ENCODE measurements at regions not wholly inside any gene's neighbourhood (a gene's known extent, or its start where the extent isn't known, plus 50 kb on each side); places are given as distances from the start of the nearest gene placed in this dataset.

GRCh38 chr9:89949111-89949510, 344.3 kb downstream of the GADD45G start (continued):
- TF ChIP-seq ZNF217 (IDR thresholded peaks at IDR 0.05) = no peak
- TF ChIP-seq STAT3 (IDR thresholded peaks at IDR 0.05; ENCODE audit: low read depth, low read length) = no peak
- TF ChIP-seq POLR2AphosphoS5 (IDR thresholded peaks at IDR 0.05; ENCODE audit: low read length) = no peak
- TF ChIP-seq TAF1 (IDR thresholded peaks at IDR 0.05; ENCODE audit: borderline replicate concordance, low read depth, low read length) = no peak
- TF ChIP-seq NBN (IDR thresholded peaks at IDR 0.05) = no peak
- TF ChIP-seq CBX5 (IDR thresholded peaks at IDR 0.05; ENCODE audit: low read depth) = no peak

GRCh38 chr9:89951675-89952074, 346.9 kb downstream of the GADD45G start:
- RAD21 ChIA-PET (ENCODE audit: unreplicated experiment) = interaction anchor here (0.9 to 1.1 kb wide), 2 partner anchors 349 to 354 kb away, joined by 3 to 4 read pairs; no protein-coding TSS in a partner anchor
- H4K20me1 ChIP-seq (ENCODE audit: control insufficient read depth, insufficient read depth) = no peaks in the 10 kb centered on the region
- DNase-seq (ENCODE audit: low read depth, low spot score) (no peak), FAIRE-seq (no peak), ATAC-seq (no peak)
- in situ Hi-C loops (cut with MboI) = no loop called here
- no peak overlapping the region for H3K4me2 ChIP-seq (ENCODE audit: control insufficient read depth, insufficient read depth)
- CTCF ChIA-PET = interaction anchor here (1.1 kb wide), 1 partner anchor 354 kb away, joined by 4 read pairs; no protein-coding TSS in a partner anchor
- SMC1A ChIA-PET (ENCODE audit: uncharacterized antibody, unreplicated experiment) = interaction anchor here (1.5 kb wide), 1 partner anchor 36 kb away, joined by 5 read pairs; no protein-coding TSS in a partner anchor
- H3K4me3 ChIP-seq = no peak overlapping the region
- POLR2A ChIA-PET = no interaction called here
- intact Hi-C loops (cut with micrococcal nuclease; ENCODE audit: unreplicated experiment) = no loop called here
- H3K9ac ChIP-seq (ENCODE audit: control insufficient read depth, insufficient read depth, low read length) = no peak overlapping the region
- no peak overlapping the region for H3K27ac ChIP-seq (ENCODE audit: control insufficient read depth, insufficient read depth)
- H3K36me3 ChIP-seq (ENCODE audit: control insufficient read depth in 2 of 2, insufficient read depth in 2 of 2, low read length in 1 of 2) = no peaks in the 10 kb centered on the region
- H3K9me3 ChIP-seq (replicated peaks; ENCODE audit: control insufficient read depth, insufficient read depth, low read length) = no peaks in the 10 kb centered on the region
- TF ChIP-seq FOS (IDR thresholded peaks at IDR 0.05; ENCODE audit: borderline replicate concordance, extremely low read depth, insufficient read length) = no peak
- no peak overlapping the region for H2AFZ ChIP-seq (ENCODE audit: control insufficient read depth, low read depth, low read length)
- no peaks in the 10 kb centered on the region for H3K79me2 ChIP-seq (ENCODE audit: control insufficient read depth, insufficient read depth, low read length)
- H3K4me1 ChIP-seq (ENCODE audit: control insufficient read depth, insufficient read depth, low read length) = no peaks in the 10 kb centered on the region
- no peaks in the 10 kb centered on the region for H3K27me3 ChIP-seq (replicated peaks in 1 of 2; ENCODE audit: control insufficient read depth in 2 of 2, insufficient read depth in 2 of 2, low read length in 1 of 2)
- no TSS peak for BruUV-seq (replicated peaks)
- 8% methylated on average over 4 of the region's 4 CpGs for WGBS (ENCODE audit: insufficient coverage, insufficient replicate concordance, low lambda C conversion rate, missing lambda C conversion rate)

GRCh38 chr9:89952401-89952800, 347.6 kb downstream of the GADD45G start:
- Histone ChIP-seq H2AFZ (ENCODE audit: control insufficient read depth, low read depth, low read length) (no peak overlapping the region), H4K20me1 (ENCODE audit: control insufficient read depth, insufficient read depth) (no peaks in the 10 kb centered on the region), H3K9me3 (replicated peaks; ENCODE audit: control insufficient read depth, insufficient read depth, low read length) (no peaks in the 10 kb centered on the region), H3K4me1 (ENCODE audit: control insufficient read depth, insufficient read depth, low read length) (no peaks in the 10 kb centered on the region), H3K4me3 (no peak overlapping the region), H3K4me2 (ENCODE audit: control insufficient read depth, insufficient read depth) (no peak overlapping the region), H3K27me3 (replicated peaks in 1 of 2; ENCODE audit: control insufficient read depth in 2 of 2, insufficient read depth in 2 of 2, low read length in 1 of 2) (no peaks in the 10 kb centered on the region), H3K9ac (ENCODE audit: control insufficient read depth, insufficient read depth, low read length) (no peak overlapping the region), H3K27ac (ENCODE audit: control insufficient read depth, insufficient read depth) (no peak overlapping the region), H3K36me3 (ENCODE audit: control insufficient read depth in 2 of 2, insufficient read depth in 2 of 2, low read length in 1 of 2) (no peaks in the 10 kb centered on the region), H3K79me2 (ENCODE audit: control insufficient read depth, insufficient read depth, low read length) (no peaks in the 10 kb centered on the region)
- SMC1A ChIA-PET (ENCODE audit: uncharacterized antibody, unreplicated experiment) = interaction anchor here (1.5 kb wide), 1 partner anchor 37 kb away, joined by 5 read pairs; no protein-coding TSS in a partner anchor
- peak; percentile 46 for ATAC-seq
- RAD21 ChIA-PET (ENCODE audit: unreplicated experiment) = interaction anchor here (0.9 kb wide), 1 partner anchor 349 kb away, joined by 4 read pairs; no protein-coding TSS in a partner anchor
- FAIRE-seq = no peak
- no TSS peak for BruUV-seq (replicated peaks)
- WGBS (ENCODE audit: insufficient coverage, insufficient replicate concordance, low lambda C conversion rate, missing lambda C conversion rate) = 3% methylated on average over 4 of the region's 4 CpGs
- CTCF ChIA-PET = no interaction called here
- POLR2A ChIA-PET = no interaction called here
- no peak for DNase-seq (ENCODE audit: low read depth, low spot score)
- intact Hi-C loops (cut with micrococcal nuclease; ENCODE audit: unreplicated experiment) (no loop called here), in situ Hi-C loops (cut with MboI) (no loop called here)
- TF ChIP-seq ESRRA (IDR thresholded peaks at IDR 0.05; ENCODE audit: low read length) = no peak
- TF ChIP-seq RB1 (IDR thresholded peaks at IDR 0.05; ENCODE audit: borderline replicate concordance) = no peak
- peak; percentile 97 for TF ChIP-seq FOXM1 (IDR thresholded peaks at IDR 0.05; ENCODE audit: low read depth, low read length)
- TF ChIP-seq HDAC6 (IDR thresholded peaks at IDR 0.05; ENCODE audit: unreplicated experiment) = no peak
- TF ChIP-seq NBN (IDR thresholded peaks at IDR 0.05) = no peak
- TF ChIP-seq IRF5 (IDR thresholded peaks at IDR 0.05; ENCODE audit: borderline replicate concordance) = no peak
- no peak for TF ChIP-seq SREBF2 (IDR thresholded peaks at IDR 0.05; ENCODE audit: low read length)
- no peak for TF ChIP-seq MYC (IDR thresholded peaks at IDR 0.05; ENCODE audit: insufficient read depth, insufficient read length, insufficient replicate concordance, low read length, severe bottlenecking)
- no peak for TF ChIP-seq ZNF24 (IDR thresholded peaks at IDR 0.05)
- no peak for TF ChIP-seq SIN3A (IDR thresholded peaks at IDR 0.05; ENCODE audit: low read depth, low read length)
- TF ChIP-seq TCF7 (IDR thresholded peaks at IDR 0.05; ENCODE audit: borderline replicate concordance) = 0 out of 2 replicates have a peak, but pooled peaks have one; percentile 47
- no peak for TF ChIP-seq YBX1 (IDR thresholded peaks at IDR 0.05)
- no peak for TF ChIP-seq SUPT20H (IDR thresholded peaks at IDR 0.05; ENCODE audit: borderline replicate concordance, control insufficient read depth, low read depth, low read length)
